SK-N-MC (cell line): ENCODE measurements at regions not wholly inside any gene's neighbourhood (a gene's known extent, or its start where the extent isn't known, plus 50 kb on each side); places are given as distances from the start of the nearest gene placed in this dataset.

ENCODE experiments used
- DNase-seq: peaks from one replicate; pipeline ENCODE4 v3.0.0-alpha.2; 2011; ENCODE audit warnings: low read depth, low spot score
- H3K27ac ChIP-seq: fragments of 200-600 bp; sonication (generic); 2 replicates; pipeline ENCODE4 v1.5.1; 2016; ENCODE audit warnings: mixed run types
- H3K36me3 ChIP-seq: fragments of 200-600 bp; sonication (generic); 2 replicates; pipeline ENCODE4 v1.6.1; 2017; ENCODE audit warnings: antibody characterized with exemption, low read length, mixed read lengths; ENCODE audit not compliant: insufficient read depth
- H3K4me3 ChIP-seq: fragments of 200-600 bp; sonication (generic); 2 replicates; pipeline ENCODE4 v1.5.1; 2016
- H3K9ac ChIP-seq: fragments of 200-600 bp; sonication (generic); 2 replicates; pipeline ENCODE4 v1.8.0; 2017; ENCODE audit warnings: mixed run types, mixed read lengths; ENCODE audit not compliant: insufficient read length
- H3K9me3 ChIP-seq: fragments of 200-600 bp; sonication (generic); 2 replicates; pipeline ENCODE4 v1.6.1; 2017; ENCODE audit warnings: low read depth, mild to moderate bottlenecking, antibody characterized with exemption, low read length, moderate library complexity, mixed read lengths
- EZH2 ChIP-seq: fragments of 200-600 bp; sonication (generic); IDR thresholded peaks from one replicate; pipeline ENCODE4 v1.6.1; 2017; ENCODE audit warnings: antibody characterized with exemption
- FOXP2 ChIP-seq: optimal IDR thresholded peaks from 2 replicates; pipeline ENCODE3; 2011; ENCODE audit warnings: mild to moderate bottlenecking, moderate library complexity; ENCODE audit not compliant: insufficient read depth; ENCODE audit errors: extremely low read length, control extremely low read depth
- POLR2AphosphoS5 ChIP-seq: IDR thresholded peaks from 2 replicates; pipeline ENCODE4 v1.6.1; 2012; ENCODE audit warnings: mild to moderate bottlenecking, low read depth, low read length, borderline replicate concordance

- H3K9me3 ChIP-seq = no peaks in the 10 kb centered on the region
- no peak for DNase-seq
- no peak for TF ChIP-seq POLR2AphosphoS5
- TF ChIP-seq FOXP2 = no peak
- TF ChIP-seq EZH2 = no peak
- no peak overlapping the region for H3K27ac ChIP-seq
- no peak overlapping the region for H3K9ac ChIP-seq
- no peak overlapping the region for H3K4me3 ChIP-seq
- H3K36me3 ChIP-seq = no peaks in the 10 kb centered on the region
These were observed 104.2 kb upstream of the DST start for GRCh38 chr6:56746767-56747504.

GRCh38 chr6:56745971-56746370 is 103.3 kb upstream of the DST start:
- TF ChIP-seq POLR2AphosphoS5 = no peak
- no peak for TF ChIP-seq EZH2
- TF ChIP-seq FOXP2 = no peak
- H3K9ac ChIP-seq = no peak overlapping the region
- H3K9me3 ChIP-seq = no peaks in the 10 kb centered on the region
- H3K36me3 ChIP-seq = no peaks in the 10 kb centered on the region
- H3K27ac ChIP-seq = no peak overlapping the region
- no peak overlapping the region for H3K4me3 ChIP-seq
- no peak for DNase-seq

GRCh38 chr6:56745081-56745480 is 102.4 kb upstream of the DST start:
- TF ChIP-seq EZH2 = no peak
- TF ChIP-seq POLR2AphosphoS5 = no peak
- no peak for TF ChIP-seq FOXP2

GRCh38 chr6:56744528-56744927 is 101.8 kb upstream of the DST start:
- Histone ChIP-seq H3K27ac (no peak overlapping the region), H3K9ac (no peak overlapping the region), H3K4me3 (no peak overlapping the region), H3K36me3 (no peaks in the 10 kb centered on the region), H3K9me3 (no peaks in the 10 kb centered on the region)
- TF ChIP-seq FOXP2 = no peak
- no peak for TF ChIP-seq POLR2AphosphoS5
- TF ChIP-seq EZH2 = no peak
- no peak for DNase-seq

More at GRCh38 chr6:56745081-56745480, 102.4 kb upstream of the DST start:
- no peak overlapping the region for H3K27ac ChIP-seq
- no peaks in the 10 kb centered on the region for H3K36me3 ChIP-seq
- no peak overlapping the region for H3K9ac ChIP-seq
- no peak for DNase-seq
- H3K9me3 ChIP-seq = no peaks in the 10 kb centered on the region
- H3K4me3 ChIP-seq = no peak overlapping the region

- Histone ChIP-seq H3K36me3 (no peaks in the 10 kb centered on the region), H3K27ac (no peak overlapping the region; the same call in 1 of the 2 replicates), H3K9ac (no peak overlapping the region), H3K4me3 (no peak overlapping the region), H3K9me3 (no peaks in the 10 kb centered on the region)
- no peak for DNase-seq
- TF ChIP-seq EZH2 (no peak), FOXP2 (no peak), POLR2AphosphoS5 (no peak)
These were observed 99.6 kb upstream of the DST start for GRCh38 chr6:56742122-56742791.

- Histone ChIP-seq H3K9ac (no peak overlapping the region), H3K27ac (no peak overlapping the region), H3K36me3 (no peaks in the 10 kb centered on the region), H3K9me3 (no peaks in the 10 kb centered on the region), H3K4me3 (no peak overlapping the region)
- no peak for DNase-seq
- TF ChIP-seq EZH2 = no peak
- no peak for TF ChIP-seq FOXP2
- no peak for TF ChIP-seq POLR2AphosphoS5
These were observed 98.8 kb upstream of the DST start for GRCh38 chr6:56741472-56741871.

- Histone ChIP-seq H3K9me3 (no peaks in the 10 kb centered on the region), H3K36me3 (no peaks in the 10 kb centered on the region), H3K27ac (no peak overlapping the region), H3K4me3 (no peak overlapping the region), H3K9ac (no peak overlapping the region)
- no peak for TF ChIP-seq EZH2
- no peak for TF ChIP-seq FOXP2
- TF ChIP-seq POLR2AphosphoS5 = no peak
- no peak for DNase-seq
These were observed 97.4 kb upstream of the DST start for GRCh38 chr6:56739836-56740815.

GRCh38 chr6:56736804-56737203 is 94.1 kb upstream of the DST start:
- Histone ChIP-seq H3K27ac (no peak overlapping the region), H3K9ac (no peak overlapping the region), H3K4me3 (no peak overlapping the region), H3K9me3 (no peaks in the 10 kb centered on the region), H3K36me3 (no peaks in the 10 kb centered on the region)
- TF ChIP-seq EZH2 (no peak), FOXP2 (no peak), POLR2AphosphoS5 (no peak)
- no peak for DNase-seq
